Testis (tissue), 2 donors: ENCODE measurements at regions not wholly inside any gene's neighbourhood (a gene's known extent, or its start where the extent isn't known, plus 50 kb on each side); places are given as distances from the start of the nearest gene placed in this dataset.

Source experiments
- DNase-seq: peaks from one replicate; pipeline ENCODE4 v3.0.0-alpha.2; 2019
- H3K27ac ChIP-seq, 2 donors: fragments of 200-600 bp; sonication (generic); one replicate each; pipeline ENCODE4 v1.5.1; 2019
- H3K27me3 ChIP-seq: fragments of 200-600 bp; sonication (generic); one replicate; pipeline ENCODE4 v1.5.1; 2019
- H3K36me3 ChIP-seq: fragments of 200-600 bp; sonication (generic); one replicate; pipeline ENCODE4 v1.5.1; 2017; ENCODE audit warnings: low read depth; ENCODE audit errors: missing control alignments
- H3K4me1 ChIP-seq: fragments of 200-600 bp; sonication (generic); one replicate; pipeline ENCODE4 v1.5.1; 2019
- H3K4me3 ChIP-seq, 2 donors: fragments of 200-600 bp; sonication (generic); one replicate each; pipeline ENCODE4 v1.5.1; 2017 to 2019
- H3K9me3 ChIP-seq: fragments of 200-600 bp; sonication (generic); one replicate; pipeline ENCODE4 v1.5.1; 2017
- POLR2A ChIP-seq: fragments of 450-650 bp; IDR thresholded peaks from one replicate; pipeline ENCODE4 v1.6.1; 2017; ENCODE audit warnings: antibody characterized with exemption, mild to moderate bottlenecking, moderate library complexity
- WGBS, 2 donors: methylation state at CpG; one replicate each; pipeline ENCODE4 v1.1.5; 2018; 5-methylcytosine and 5-hydroxymethylcytosine counted together
- intact Hi-C: fragments of 100-400 bp; cut with DNase I; formaldehyde crosslinking; loops from one replicate; pipeline ENCODE4 v1.15.1; 2023; ENCODE audit warnings: low total_unique reads
- TF ChIP-seq, protein P1 (sequence below), 3 experiments: fragments of 450-650 bp in 2 of 3; fragments of 200-600 bp in 1 of 3; sonication (generic) in 1 of 3; IDR thresholded peaks; one replicate each; pipeline ENCODE4 v1.5.1; 2016 to 2019; ENCODE audit warnings: antibody characterized with exemption in 3 of 3, mild to moderate bottlenecking in 2 of 3, moderate library complexity in 1 of 3

DNA sequence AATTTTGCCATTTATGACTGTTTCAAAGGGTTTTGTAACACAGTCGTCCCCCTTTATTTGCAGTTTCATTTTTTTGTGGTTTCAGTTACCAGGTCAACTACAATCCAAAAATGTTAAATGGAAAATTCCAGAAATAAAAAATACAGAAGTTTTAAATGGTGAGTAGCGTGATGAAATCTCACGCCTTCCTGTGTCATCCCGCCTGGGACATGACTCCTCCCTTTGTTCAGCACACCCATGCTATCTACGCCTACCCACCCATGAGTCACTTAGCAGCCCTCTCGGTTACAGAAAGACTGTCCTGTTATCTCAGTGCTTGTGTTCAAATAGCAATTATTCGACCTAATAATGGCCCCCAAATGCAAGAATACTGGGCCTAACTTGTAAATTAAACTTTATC lies 765.3 kb upstream of the ADAMTS16 start:
- intact Hi-C loops, result no loop called here
- Histone ChIP-seq H3K4me1 (no peaks in the 10 kb centered on the region), H3K36me3 (no peaks in the 10 kb centered on the region), H3K9me3 (no peaks in the 10 kb centered on the region), H3K27ac (no peak overlapping the region), H3K4me3 (no peak overlapping the region), H3K27me3 (no peaks in the 10 kb centered on the region)
- TF ChIP-seq POLR2A, result no peak
- TF ChIP-seq, protein P1, sequence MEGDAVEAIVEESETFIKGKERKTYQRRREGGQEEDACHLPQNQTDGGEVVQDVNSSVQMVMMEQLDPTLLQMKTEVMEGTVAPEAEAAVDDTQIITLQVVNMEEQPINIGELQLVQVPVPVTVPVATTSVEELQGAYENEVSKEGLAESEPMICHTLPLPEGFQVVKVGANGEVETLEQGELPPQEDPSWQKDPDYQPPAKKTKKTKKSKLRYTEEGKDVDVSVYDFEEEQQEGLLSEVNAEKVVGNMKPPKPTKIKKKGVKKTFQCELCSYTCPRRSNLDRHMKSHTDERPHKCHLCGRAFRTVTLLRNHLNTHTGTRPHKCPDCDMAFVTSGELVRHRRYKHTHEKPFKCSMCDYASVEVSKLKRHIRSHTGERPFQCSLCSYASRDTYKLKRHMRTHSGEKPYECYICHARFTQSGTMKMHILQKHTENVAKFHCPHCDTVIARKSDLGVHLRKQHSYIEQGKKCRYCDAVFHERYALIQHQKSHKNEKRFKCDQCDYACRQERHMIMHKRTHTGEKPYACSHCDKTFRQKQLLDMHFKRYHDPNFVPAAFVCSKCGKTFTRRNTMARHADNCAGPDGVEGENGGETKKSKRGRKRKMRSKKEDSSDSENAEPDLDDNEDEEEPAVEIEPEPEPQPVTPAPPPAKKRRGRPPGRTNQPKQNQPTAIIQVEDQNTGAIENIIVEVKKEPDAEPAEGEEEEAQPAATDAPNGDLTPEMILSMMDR (IDR thresholded peaks at IDR 0.05), result no peak
- 71 to 77% methylated on average over 7 of the region's 7 CpGs for WGBS, 2 donors
- DNase-seq, result no peak

DNA sequence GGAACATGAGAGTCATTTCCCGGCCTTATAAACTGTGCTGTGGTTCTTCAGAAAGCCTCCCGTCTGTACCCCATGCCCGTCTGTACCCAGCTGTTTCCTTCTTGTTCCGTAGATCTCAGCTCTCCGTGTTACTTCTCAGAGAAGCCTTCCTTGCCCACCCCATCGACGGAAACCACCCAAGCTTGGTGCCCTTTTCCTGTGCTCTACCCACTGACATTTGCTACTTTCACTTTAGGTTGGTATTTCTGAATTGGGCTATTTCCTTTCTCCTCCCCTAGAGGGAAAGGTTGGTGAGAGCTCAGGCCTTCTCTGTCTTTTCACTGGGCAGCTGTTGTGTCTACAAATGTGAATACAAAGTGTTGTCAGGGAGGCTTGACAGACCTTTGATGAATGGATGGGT lies 764.5 kb upstream of the ADAMTS16 start:
- WGBS, 2 donors, result 86 to 89% methylated on average over 7 of the region's 7 CpGs
- intact Hi-C loops, result no loop called here

DNA sequence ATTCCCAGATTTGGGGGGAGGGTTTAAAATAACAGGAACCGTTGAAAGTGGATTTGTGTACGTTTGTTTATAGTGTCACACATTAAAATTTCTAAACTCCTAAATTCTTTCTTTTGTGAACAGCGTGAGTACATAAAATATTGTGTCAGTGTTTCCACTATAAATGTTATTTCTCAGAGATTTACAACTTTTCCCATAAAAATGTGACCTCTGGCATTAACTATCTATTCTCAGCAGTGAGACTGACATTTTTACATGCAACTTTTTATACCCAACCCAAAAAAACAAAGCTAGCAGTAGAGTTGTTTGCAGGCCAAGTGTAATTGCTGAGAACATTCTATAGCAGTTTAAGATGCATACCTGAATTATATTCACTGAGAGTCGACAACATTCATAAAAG lies 757.0 kb upstream of the ADAMTS16 start:
- Histone ChIP-seq H3K27ac (no peak overlapping the region), H3K9me3 (no peaks in the 10 kb centered on the region), H3K36me3 (no peaks in the 10 kb centered on the region), H3K27me3 (no peaks in the 10 kb centered on the region), H3K4me3 (no peak overlapping the region), H3K4me1 (no peaks in the 10 kb centered on the region)
- intact Hi-C loops, result no loop called here
- 32 to 37% methylated on average over 4 of the region's 4 CpGs for WGBS, 2 donors
- TF ChIP-seq POLR2A, result no peak
- TF ChIP-seq, protein P1 (IDR thresholded peaks at IDR 0.05), result no peak
- no peak for DNase-seq

More for the DNA sequence above, 764.5 kb upstream of the ADAMTS16 start:
- Histone ChIP-seq H3K36me3 (no peaks in the 10 kb centered on the region), H3K4me3 (no peak overlapping the region), H3K27me3 (no peaks in the 10 kb centered on the region), H3K4me1 (no peaks in the 10 kb centered on the region), H3K9me3 (no peaks in the 10 kb centered on the region), H3K27ac (no peak overlapping the region)
- TF ChIP-seq, protein P1 (IDR thresholded peaks at IDR 0.05), result no peak
- no peak for TF ChIP-seq POLR2A
- DNase-seq, result no peak

DNA sequence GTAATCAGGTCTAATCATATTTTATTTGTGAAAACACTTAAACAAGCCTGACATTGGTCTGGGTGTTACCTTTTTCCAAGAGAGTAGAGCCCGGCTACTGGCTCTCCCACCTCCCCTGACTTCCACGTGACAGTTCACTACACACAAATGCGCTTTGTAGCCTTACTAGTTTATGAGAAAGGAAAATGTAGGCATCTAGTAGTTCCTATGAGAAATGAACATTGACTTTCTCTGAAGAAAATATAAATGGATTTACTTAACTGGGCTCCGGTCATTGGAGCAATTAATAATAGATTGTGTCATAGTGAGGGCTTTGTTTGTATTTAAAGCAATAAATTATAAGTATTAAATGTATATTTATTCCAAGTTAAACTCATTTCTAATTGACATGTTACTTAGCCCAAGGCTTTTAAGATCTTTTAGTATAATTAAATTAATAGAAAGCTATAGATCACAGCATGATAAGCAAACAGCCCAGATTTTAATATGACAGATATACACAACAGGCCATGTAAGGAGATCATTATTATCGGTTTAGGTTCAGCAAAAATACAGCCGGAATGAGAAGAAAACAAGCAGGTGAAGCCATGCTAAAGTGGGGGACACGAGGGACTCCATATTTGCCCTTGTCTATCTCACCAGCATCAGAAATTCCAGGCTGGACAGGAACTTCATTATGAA lies 756.5 kb upstream of the ADAMTS16 start:
- Histone ChIP-seq H3K27ac (no peak overlapping the region), H3K4me1 (no peaks in the 10 kb centered on the region), H3K4me3 (no peak overlapping the region), H3K27me3 (no peaks in the 10 kb centered on the region), H3K36me3 (no peaks in the 10 kb centered on the region), H3K9me3 (no peaks in the 10 kb centered on the region)
- WGBS, 2 donors, result 47 to 65% methylated on average over 7 of the region's 7 CpGs
- no peak for TF ChIP-seq POLR2A
- TF ChIP-seq, protein P1 (IDR thresholded peaks at IDR 0.05), result no peak
- intact Hi-C loops, result no loop called here
- no peak for DNase-seq

DNA sequence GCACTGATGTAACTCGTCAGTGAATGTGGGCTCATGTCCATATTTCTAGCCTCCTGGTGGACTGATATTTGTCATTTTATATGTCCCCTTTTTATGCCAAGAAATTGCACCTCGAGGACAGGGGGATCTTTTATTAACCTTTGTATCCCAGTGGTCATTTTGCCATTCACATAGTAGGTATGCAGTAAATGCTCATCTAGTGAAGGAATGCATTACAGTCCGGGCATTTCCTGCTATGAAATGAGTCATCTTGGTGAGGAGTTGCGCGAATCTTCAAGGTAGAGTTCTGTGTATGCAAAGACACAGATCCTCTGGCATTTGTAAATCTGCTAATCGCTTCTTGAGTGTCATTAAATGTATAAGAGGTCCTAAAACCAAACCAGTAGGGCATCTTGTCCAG lies 755.5 kb upstream of the ADAMTS16 start:
- intact Hi-C loops, result no loop called here
- TF ChIP-seq POLR2A, result no peak
- TF ChIP-seq, protein P1 (IDR thresholded peaks at IDR 0.05), result no peak
- DNase-seq, result no peak

More for the DNA sequence above, 755.5 kb upstream of the ADAMTS16 start:
- Histone ChIP-seq H3K9me3 (no peaks in the 10 kb centered on the region), H3K36me3 (no peaks in the 10 kb centered on the region), H3K4me3 (no peak overlapping the region), H3K27ac (no peak overlapping the region), H3K4me1 (no peaks in the 10 kb centered on the region), H3K27me3 (no peaks in the 10 kb centered on the region)
- 64 to 79% methylated on average over 6 of the region's 6 CpGs for WGBS, 2 donors
